ENCODE measurements at regions not wholly inside any gene's neighbourhood (a gene's known extent, or its start where the extent isn't known, plus 50 kb on each side); places are given as distances from the start of the nearest gene placed in this dataset.

DNA sequence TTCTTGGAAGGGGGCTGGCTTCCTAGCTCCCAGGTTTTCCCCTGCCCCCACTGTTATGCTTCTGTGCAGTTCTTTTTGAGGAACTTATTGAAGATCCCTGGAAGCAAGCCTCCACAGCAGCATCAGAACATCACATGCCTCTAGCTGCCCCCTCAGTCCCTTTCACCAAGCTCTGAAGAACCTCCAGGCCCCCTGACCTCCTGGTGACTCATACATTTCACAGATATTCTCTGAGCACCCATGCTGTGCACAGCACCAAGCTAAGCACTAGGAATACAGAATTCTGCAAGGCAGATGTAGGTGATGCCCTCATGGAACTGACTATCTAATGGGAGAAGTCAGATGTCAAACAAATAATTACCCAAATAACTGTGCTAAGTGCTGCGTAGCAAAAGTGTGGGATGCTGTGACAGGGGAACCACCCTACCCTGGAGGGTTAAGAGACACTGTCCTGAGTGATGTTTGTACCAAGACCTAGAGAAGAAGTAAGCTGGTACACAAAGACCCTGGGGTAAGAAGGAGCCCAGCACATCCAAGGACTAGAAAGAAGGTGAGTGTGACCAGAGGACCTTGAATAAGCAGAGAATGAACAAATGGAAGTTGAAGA is 213.7 kb upstream of the NR4A3 start:
- H3K4me3 ChIP-seq (ENCODE audit: control insufficient read depth, low read depth, low read length), result no peak overlapping the region
- DNase-seq (ENCODE audit: low read depth), result peak; percentile 13
- TF ChIP-seq, protein P1, sequence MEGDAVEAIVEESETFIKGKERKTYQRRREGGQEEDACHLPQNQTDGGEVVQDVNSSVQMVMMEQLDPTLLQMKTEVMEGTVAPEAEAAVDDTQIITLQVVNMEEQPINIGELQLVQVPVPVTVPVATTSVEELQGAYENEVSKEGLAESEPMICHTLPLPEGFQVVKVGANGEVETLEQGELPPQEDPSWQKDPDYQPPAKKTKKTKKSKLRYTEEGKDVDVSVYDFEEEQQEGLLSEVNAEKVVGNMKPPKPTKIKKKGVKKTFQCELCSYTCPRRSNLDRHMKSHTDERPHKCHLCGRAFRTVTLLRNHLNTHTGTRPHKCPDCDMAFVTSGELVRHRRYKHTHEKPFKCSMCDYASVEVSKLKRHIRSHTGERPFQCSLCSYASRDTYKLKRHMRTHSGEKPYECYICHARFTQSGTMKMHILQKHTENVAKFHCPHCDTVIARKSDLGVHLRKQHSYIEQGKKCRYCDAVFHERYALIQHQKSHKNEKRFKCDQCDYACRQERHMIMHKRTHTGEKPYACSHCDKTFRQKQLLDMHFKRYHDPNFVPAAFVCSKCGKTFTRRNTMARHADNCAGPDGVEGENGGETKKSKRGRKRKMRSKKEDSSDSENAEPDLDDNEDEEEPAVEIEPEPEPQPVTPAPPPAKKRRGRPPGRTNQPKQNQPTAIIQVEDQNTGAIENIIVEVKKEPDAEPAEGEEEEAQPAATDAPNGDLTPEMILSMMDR (conservative IDR thresholded peaks at IDR 0.05; ENCODE audit: control insufficient read depth, insufficient read depth, low read depth, low read length), result no peak

DNA sequence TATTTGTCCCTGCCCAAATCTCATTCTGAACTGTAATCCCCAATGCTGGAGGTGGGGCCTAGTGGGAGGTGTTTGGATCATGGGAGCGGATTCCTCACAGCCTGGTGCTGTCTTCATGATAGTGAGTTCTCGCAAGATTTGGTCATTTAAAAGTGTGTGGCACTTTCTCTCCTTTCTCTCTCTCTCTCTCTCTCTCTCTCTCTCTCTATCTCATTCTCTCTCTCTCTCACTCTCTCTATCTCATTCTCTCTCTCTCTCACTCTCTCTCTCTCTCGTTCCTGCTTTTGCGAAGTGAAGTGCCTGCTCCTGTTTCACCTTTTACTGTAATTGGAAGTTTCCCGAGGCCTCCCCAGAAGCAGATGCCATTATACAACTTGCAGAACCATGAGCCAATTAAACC is 207.3 kb upstream of the NR4A3 start:
- DNase-seq (ENCODE audit: low read depth), result no peak
- no peak overlapping the region for H3K4me3 ChIP-seq (ENCODE audit: control insufficient read depth, low read depth, low read length)
- TF ChIP-seq, protein P1 (conservative IDR thresholded peaks at IDR 0.05; ENCODE audit: control insufficient read depth, insufficient read depth, low read depth, low read length), result no peak

DNA sequence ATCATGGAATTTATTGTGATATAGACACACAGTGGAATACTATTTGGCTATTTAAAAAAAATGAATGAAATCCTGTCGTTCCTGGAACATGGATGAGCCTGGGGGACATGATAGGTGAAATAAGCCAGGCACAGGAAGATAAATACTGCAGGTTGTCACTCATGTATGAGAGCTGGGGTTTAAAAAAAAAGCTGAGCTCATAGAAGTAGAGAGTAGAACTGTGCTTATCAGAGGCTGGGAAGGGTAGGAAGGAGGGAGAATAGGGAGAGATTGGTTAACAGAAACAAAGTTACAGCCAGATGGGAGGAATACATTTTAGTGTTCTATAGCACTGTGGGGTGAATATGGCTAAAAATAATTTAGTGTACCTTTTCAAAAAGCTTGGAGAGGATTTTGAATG is 200.6 kb upstream of the NR4A3 start:
- TF ChIP-seq, protein P1 (conservative IDR thresholded peaks at IDR 0.05; ENCODE audit: control insufficient read depth, insufficient read depth, low read depth, low read length), result no peak
- H3K4me3 ChIP-seq (ENCODE audit: control insufficient read depth, low read depth, low read length), result no peak overlapping the region
- DNase-seq (ENCODE audit: low read depth), result no peak

- DNase-seq (ENCODE audit: low read depth), result no peak
- TF ChIP-seq, protein P1 (conservative IDR thresholded peaks at IDR 0.05; ENCODE audit: control insufficient read depth, insufficient read depth, low read depth, low read length), result no peak
- H3K4me3 ChIP-seq (ENCODE audit: control insufficient read depth, low read depth, low read length), result no peak overlapping the region
Observed at GRCh38 chr9:99622679-99623078, 199.0 kb upstream of the NR4A3 start.

- no peak for DNase-seq (ENCODE audit: low read depth)
- H3K4me3 ChIP-seq (ENCODE audit: control insufficient read depth, low read depth, low read length), result no peak overlapping the region
- TF ChIP-seq, protein P1 (conservative IDR thresholded peaks at IDR 0.05; ENCODE audit: control insufficient read depth, insufficient read depth, low read depth, low read length), result no peak
Observed at GRCh38 chr9:99623780-99624364, 197.8 kb upstream of the NR4A3 start.

DNA sequence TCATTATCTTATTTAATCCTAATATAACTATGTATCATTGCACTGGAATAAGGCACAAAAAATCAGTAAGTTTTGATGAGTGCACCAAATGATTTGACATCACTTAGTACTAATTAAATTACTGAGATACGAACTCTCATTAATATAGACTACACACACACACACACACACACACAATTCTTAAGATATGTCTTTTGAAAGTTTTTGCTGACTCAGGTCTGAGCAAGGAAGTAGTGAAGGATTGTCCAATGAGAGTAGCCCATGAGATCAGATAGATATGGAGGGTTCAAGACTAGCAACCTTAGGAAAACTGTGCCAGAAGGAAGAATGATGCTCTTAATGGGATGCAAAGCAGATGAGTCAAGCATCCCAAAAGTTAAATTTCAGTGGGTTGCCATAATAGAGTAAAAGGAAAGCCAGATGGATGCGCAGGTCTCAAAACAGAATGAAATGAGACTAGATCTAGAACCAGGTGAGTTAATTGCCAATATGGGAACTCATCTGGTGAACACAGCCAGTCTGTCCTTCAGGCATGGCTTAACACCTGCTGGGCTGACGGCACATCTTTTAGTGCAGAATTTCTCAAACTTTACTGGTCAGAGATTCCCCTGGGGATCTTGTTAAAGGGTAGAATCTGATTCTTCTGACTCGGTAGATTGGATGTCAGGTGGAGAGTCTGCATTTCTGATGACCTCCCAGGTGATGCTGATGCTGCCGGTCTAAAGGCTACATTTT is 197.0 kb upstream of the NR4A3 start:
- no peak for DNase-seq (ENCODE audit: low read depth)
- TF ChIP-seq, protein P1 (conservative IDR thresholded peaks at IDR 0.05; ENCODE audit: control insufficient read depth, insufficient read depth, low read depth, low read length), result no peak
- H3K4me3 ChIP-seq (ENCODE audit: control insufficient read depth, low read depth, low read length), result no peak overlapping the region
